HepG2 (cell line): ENCODE measurements at regions not wholly inside any gene's neighbourhood (a gene's known extent, or its start where the extent isn't known, plus 50 kb on each side); places are given as distances from the start of the nearest gene placed in this dataset.

ENCODE experiments used
- EZH2 ChIP-seq: conservative IDR thresholded peaks from 2 replicates; pipeline ENCODE4 v1.6.1; 2012; ENCODE audit warnings: mild to moderate bottlenecking, low read depth, low read length, moderate library complexity
- MEIS2 ChIP-seq: sonication (generic); formaldehyde crosslinking; IDR thresholded peaks from 2 replicates; pipeline ENCODE4 v1.9.0; 2021; ENCODE audit warnings: mild to moderate bottlenecking, missing genetic modification reagents
- MXI1 ChIP-seq: IDR thresholded peaks from 3 replicates; pipeline ENCODE4 v1.6.1; 2012; ENCODE audit warnings: low read depth, low read length, inconsistent platforms, borderline replicate concordance
- REST ChIP-seq, 2 experiments: IDR thresholded peaks; 2 replicates each; pipeline ENCODE4 v1.6.1; 2011 to 2012; ENCODE audit warnings: low read length in 2 of 2, borderline replicate concordance in 1 of 2, low read depth in 1 of 2, mild to moderate bottlenecking in 1 of 2, moderate library complexity in 1 of 2
- SIN3A ChIP-seq: IDR thresholded peaks from 2 replicates; pipeline ENCODE4 v1.6.1; 2011; ENCODE audit warnings: low read depth, mild to moderate bottlenecking, control low read depth, low read length, borderline replicate concordance
- TAF1 ChIP-seq: sonication (generic); formaldehyde crosslinking; IDR thresholded peaks from 2 replicates; pipeline ENCODE4 v1.4.0; 2020; ENCODE audit warnings: missing genetic modification reagents
- TBP ChIP-seq: sonication (generic); formaldehyde crosslinking; IDR thresholded peaks from 2 replicates; pipeline ENCODE4 v1.5.0; 2020; ENCODE audit warnings: missing genetic modification reagents
- YY1 ChIP-seq: IDR thresholded peaks from 2 replicates; pipeline ENCODE4 v1.6.1; 2011; ENCODE audit warnings: low read length, low read depth, moderate library complexity, mild to moderate bottlenecking; ENCODE audit not compliant: insufficient read depth, insufficient replicate concordance
- ZBTB33 ChIP-seq: sonication (generic); formaldehyde crosslinking; IDR thresholded peaks from 2 replicates; pipeline ENCODE4 v1.4.0; 2020; ENCODE audit warnings: missing genetic modification reagents
- ZFP82 ChIP-seq: sonication (generic); formaldehyde crosslinking; IDR thresholded peaks from 2 replicates; pipeline ENCODE4 v1.5.1; 2020; ENCODE audit warnings: mild to moderate bottlenecking, missing genetic modification reagents, borderline replicate concordance
- ZNF800 ChIP-seq: sonication (generic); formaldehyde crosslinking; IDR thresholded peaks from 2 replicates; pipeline ENCODE4 v1.4.0; 2020; ENCODE audit warnings: missing genetic modification reagents
- TF ChIP-seq, protein P1 (sequence below): sonication (generic); formaldehyde crosslinking; IDR thresholded peaks from 2 replicates; pipeline ENCODE4 v1.5.0; 2020; ENCODE audit warnings: mild to moderate bottlenecking, missing genetic modification reagents, moderate library complexity
- TF ChIP-seq, protein P2 (sequence below), 2 experiments: fragments of 450-650 bp in 1 of 2; sonication (generic) in 1 of 2; formaldehyde crosslinking; IDR thresholded peaks; 2 replicates each; pipeline versions ENCODE4 v1.5.0 to v1.8.0; 2020 to 2022; ENCODE audit warnings: mild to moderate bottlenecking in 1 of 2, missing genetic modification reagents in 1 of 2
- TF ChIP-seq, protein P3 (sequence below): sonication (generic); formaldehyde crosslinking; IDR thresholded peaks from 2 replicates; pipeline ENCODE4 v1.4.0; 2020; ENCODE audit warnings: missing genetic modification reagents

DNA sequence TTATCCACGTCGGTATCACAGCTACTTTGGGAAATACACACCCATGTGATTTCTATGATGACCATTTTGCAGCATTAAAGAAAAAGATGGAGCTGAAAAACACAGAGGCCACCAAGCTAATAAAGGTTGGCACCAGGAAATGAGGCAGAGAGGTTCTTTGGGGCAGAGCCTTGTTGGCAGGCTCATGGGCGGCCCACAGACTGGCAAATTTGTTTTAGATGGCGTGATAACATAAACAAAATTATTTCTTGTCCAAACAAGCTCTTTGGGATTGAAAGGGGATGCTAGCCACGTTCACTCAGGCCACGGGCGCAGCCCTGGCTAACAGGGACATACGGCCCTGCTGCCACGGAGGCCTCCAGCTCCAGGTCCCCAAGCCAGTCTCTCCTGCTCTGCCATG lies 135.9 kb upstream of the ZMIZ1 start:
- TF ChIP-seq, protein P1, sequence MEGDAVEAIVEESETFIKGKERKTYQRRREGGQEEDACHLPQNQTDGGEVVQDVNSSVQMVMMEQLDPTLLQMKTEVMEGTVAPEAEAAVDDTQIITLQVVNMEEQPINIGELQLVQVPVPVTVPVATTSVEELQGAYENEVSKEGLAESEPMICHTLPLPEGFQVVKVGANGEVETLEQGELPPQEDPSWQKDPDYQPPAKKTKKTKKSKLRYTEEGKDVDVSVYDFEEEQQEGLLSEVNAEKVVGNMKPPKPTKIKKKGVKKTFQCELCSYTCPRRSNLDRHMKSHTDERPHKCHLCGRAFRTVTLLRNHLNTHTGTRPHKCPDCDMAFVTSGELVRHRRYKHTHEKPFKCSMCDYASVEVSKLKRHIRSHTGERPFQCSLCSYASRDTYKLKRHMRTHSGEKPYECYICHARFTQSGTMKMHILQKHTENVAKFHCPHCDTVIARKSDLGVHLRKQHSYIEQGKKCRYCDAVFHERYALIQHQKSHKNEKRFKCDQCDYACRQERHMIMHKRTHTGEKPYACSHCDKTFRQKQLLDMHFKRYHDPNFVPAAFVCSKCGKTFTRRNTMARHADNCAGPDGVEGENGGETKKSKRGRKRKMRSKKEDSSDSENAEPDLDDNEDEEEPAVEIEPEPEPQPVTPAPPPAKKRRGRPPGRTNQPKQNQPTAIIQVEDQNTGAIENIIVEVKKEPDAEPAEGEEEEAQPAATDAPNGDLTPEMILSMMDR (CRISPR knock-in tag): no peak
- TF ChIP-seq TBP (CRISPR knock-in tag): no peak
- TF ChIP-seq MEIS2 (CRISPR knock-in tag): no peak
- TF ChIP-seq MXI1: no peak
- TF ChIP-seq ZFP82 (CRISPR knock-in tag): no peak
- TF ChIP-seq, protein P2, sequence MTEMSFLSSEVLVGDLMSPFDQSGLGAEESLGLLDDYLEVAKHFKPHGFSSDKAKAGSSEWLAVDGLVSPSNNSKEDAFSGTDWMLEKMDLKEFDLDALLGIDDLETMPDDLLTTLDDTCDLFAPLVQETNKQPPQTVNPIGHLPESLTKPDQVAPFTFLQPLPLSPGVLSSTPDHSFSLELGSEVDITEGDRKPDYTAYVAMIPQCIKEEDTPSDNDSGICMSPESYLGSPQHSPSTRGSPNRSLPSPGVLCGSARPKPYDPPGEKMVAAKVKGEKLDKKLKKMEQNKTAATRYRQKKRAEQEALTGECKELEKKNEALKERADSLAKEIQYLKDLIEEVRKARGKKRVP (CRISPR knock-in tag; IDR thresholded peaks at IDR 0.05): no peak
- no peak for TF ChIP-seq ZNF800 (CRISPR knock-in tag)
- no peak for TF ChIP-seq SIN3A
- no peak for TF ChIP-seq ZBTB33 (CRISPR knock-in tag)
- no peak for TF ChIP-seq TAF1 (CRISPR knock-in tag)
- no peak for TF ChIP-seq EZH2
- TF ChIP-seq REST (IDR thresholded peaks at IDR 0.05; ENCODE audit: borderline replicate concordance in 1 of 2, low read depth in 1 of 2, low read length in 2 of 2): no peak
- TF ChIP-seq, protein P3, sequence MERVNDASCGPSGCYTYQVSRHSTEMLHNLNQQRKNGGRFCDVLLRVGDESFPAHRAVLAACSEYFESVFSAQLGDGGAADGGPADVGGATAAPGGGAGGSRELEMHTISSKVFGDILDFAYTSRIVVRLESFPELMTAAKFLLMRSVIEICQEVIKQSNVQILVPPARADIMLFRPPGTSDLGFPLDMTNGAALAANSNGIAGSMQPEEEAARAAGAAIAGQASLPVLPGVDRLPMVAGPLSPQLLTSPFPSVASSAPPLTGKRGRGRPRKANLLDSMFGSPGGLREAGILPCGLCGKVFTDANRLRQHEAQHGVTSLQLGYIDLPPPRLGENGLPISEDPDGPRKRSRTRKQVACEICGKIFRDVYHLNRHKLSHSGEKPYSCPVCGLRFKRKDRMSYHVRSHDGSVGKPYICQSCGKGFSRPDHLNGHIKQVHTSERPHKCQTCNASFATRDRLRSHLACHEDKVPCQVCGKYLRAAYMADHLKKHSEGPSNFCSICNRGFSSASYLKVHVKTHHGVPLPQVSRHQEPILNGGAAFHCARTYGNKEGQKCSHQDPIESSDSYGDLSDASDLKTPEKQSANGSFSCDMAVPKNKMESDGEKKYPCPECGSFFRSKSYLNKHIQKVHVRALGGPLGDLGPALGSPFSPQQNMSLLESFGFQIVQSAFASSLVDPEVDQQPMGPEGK (CRISPR knock-in tag): no peak
- TF ChIP-seq YY1: no peak
